ENCODE measurements at regions not wholly inside any gene's neighbourhood (a gene's known extent, or its start where the extent isn't known, plus 50 kb on each side); places are given as distances from the start of the nearest gene placed in this dataset.

DNA sequence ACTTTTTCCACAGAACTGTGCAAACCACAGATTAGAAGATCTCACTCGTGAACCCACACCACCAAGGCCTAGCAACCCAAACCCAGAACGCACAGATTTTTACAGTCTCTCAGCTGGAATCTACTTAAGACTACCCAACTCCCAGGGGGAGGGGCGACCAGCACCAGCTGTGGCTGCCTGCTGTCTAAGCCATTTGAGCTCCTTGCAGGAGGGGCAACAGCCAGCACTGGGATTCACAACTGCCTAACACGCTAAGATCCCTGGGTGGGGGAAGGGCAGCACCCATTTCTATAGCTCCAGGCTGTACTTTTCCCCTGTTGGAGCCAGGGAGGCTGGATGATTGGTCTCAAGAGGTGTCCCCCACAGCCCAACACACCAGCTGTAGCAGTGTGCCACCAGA lies 368.8 kb downstream of the SUCLA2 start:
- CTCF ChIA-PET = no interaction called here
- Mint-ChIP-seq H3K4me1 (ENCODE audit: low read depth) (no peaks in the 10 kb centered on the region), H3K4me3 (no peak overlapping the region), H3K27me3 (no peaks in the 10 kb centered on the region), H3K27ac (no peak overlapping the region), H3K9me3 (no peaks in the 10 kb centered on the region), H3K36me3 (no peaks in the 10 kb centered on the region)
- no peak for DNase-seq
- POLR2A ChIA-PET = no interaction called here
- intact Hi-C loops (cut with micrococcal nuclease) = no loop called here

DNA sequence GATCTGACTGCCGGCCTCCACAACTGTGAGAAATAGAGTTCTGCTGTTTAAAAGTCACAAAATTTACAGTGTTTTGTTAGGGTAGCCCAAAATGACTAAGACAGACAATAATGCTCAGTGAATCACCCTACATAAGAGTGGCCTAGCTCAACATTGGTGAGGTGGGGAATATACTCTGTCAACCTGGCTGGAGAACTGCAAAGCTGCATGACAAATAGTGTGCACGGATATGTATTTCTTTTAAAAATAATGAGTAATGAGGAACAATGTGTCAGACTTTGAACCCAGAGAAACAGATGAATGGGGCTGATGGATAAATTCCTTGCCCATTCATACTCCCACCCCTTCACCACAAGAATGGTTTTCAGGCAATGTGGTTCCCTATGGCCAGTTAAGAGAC lies 372.4 kb downstream of the SUCLA2 start:
- no peak for DNase-seq
- intact Hi-C loops (cut with micrococcal nuclease) = no loop called here
- H3K4me3 Mint-ChIP-seq = no peak overlapping the region
- no peak overlapping the region for H3K27ac Mint-ChIP-seq
- H3K4me1 Mint-ChIP-seq (ENCODE audit: low read depth) = no peaks in the 10 kb centered on the region
- ChIA-PET CTCF (no interaction called here), POLR2A (no interaction called here)
- H3K27me3 Mint-ChIP-seq = peaks cover 1% of the 10 kb centered on the region
- no peaks in the 10 kb centered on the region for H3K9me3 Mint-ChIP-seq
- H3K36me3 Mint-ChIP-seq = no peaks in the 10 kb centered on the region

DNA sequence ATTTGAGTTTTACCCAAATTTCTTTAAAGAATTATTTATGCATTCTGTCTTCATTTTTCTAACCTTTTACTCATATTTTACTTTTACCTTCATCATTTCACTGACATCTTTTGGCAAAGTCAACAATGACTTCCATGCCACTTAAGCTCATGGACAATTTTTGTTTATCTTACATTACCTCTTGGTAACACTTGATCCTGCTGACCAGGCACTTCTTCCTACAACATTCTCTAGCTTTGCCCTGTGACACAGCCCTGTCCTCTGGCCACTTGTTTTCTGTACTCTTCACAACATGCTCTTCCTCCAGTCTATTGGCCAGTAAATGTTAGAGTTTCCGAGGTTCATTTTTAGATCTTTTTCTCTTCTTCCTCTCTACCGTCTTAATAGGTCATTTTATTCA lies 377.2 kb downstream of the SUCLA2 start:
- DNase-seq = no peak
- H3K4me1 Mint-ChIP-seq (ENCODE audit: low read depth) = no peaks in the 10 kb centered on the region
- no peaks in the 10 kb centered on the region for H3K36me3 Mint-ChIP-seq
- no peaks in the 10 kb centered on the region for H3K9me3 Mint-ChIP-seq
- H3K27me3 Mint-ChIP-seq = peaks cover 1% of the 10 kb centered on the region
- no peak overlapping the region for H3K27ac Mint-ChIP-seq
- intact Hi-C loops (cut with micrococcal nuclease) = no loop called here
- no peak overlapping the region for H3K4me3 Mint-ChIP-seq
- CTCF ChIA-PET = no interaction called here
- POLR2A ChIA-PET = no interaction called here

DNA sequence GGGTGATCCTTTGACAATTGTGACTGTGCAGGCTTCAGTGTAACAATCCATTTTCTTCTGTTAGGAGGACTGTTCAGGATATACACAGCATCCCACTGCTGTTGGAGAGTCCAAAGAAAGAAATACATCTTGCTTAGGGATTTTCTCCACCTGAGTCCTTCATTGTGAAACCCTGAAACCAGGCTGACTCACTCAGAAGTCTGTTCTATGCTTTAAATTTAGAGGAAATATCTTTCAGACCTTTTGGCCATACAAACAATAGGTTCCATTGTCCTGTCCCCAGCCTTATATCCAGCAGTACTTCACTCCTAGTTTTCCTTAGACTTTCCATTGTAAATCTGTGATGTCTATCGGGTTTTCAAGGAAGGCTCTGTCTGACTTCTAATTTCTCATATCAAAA lies 379.1 kb downstream of the SUCLA2 start:
- Mint-ChIP-seq H3K9me3 (no peaks in the 10 kb centered on the region), H3K27ac (no peak overlapping the region), H3K4me1 (ENCODE audit: low read depth) (no peaks in the 10 kb centered on the region), H3K4me3 (no peak overlapping the region), H3K27me3 (peaks cover 1% of the 10 kb centered on the region), H3K36me3 (no peaks in the 10 kb centered on the region)
- POLR2A ChIA-PET = no interaction called here
- DNase-seq = no peak
- intact Hi-C loops (cut with micrococcal nuclease) = no loop called here
- CTCF ChIA-PET = no interaction called here

DNA sequence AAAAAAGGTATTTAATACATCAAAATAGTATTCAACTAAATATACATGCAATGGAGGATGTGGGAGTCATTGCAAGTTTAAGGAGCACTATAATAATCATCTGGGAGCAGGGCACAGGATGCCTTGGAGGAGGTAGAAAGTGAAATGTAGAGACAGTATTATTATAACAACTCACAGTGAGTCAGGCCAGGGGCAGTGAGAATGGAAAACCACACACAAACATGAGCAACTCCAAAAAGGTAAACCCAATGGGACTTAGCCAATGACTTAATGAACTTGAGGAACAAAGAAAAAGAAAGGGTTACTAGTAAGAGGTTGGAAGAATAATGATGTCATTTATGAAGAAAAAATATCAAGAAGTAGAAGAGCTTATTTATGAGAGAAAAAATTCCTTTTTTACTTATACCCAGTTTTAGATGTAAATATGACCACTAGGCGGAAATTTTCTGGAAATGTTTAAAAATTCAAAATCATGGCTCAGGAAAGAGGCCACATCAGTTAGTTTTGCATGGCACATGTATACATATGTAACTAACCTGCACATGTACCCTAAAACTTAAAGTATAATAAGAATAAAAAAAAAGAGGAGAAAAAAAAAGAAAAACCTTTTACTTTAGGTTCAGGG lies 389.3 kb downstream of the SUCLA2 start:
- no peaks in the 10 kb centered on the region for H3K27me3 Mint-ChIP-seq
- no peak overlapping the region for H3K4me3 Mint-ChIP-seq
- H3K27ac Mint-ChIP-seq = no peak overlapping the region
- CTCF ChIA-PET = no interaction called here
- peaks cover 4% of the 10 kb centered on the region for H3K9me3 Mint-ChIP-seq
- no peak for DNase-seq
- intact Hi-C loops (cut with micrococcal nuclease) = no loop called here
- POLR2A ChIA-PET = interaction anchor here (0.7 kb wide), 1 partner anchor 536 kb away, joined by 3 read pairs; no protein-coding TSS in a partner anchor
- H3K36me3 Mint-ChIP-seq = no peaks in the 10 kb centered on the region
- no peaks in the 10 kb centered on the region for H3K4me1 Mint-ChIP-seq (ENCODE audit: low read depth)

DNA sequence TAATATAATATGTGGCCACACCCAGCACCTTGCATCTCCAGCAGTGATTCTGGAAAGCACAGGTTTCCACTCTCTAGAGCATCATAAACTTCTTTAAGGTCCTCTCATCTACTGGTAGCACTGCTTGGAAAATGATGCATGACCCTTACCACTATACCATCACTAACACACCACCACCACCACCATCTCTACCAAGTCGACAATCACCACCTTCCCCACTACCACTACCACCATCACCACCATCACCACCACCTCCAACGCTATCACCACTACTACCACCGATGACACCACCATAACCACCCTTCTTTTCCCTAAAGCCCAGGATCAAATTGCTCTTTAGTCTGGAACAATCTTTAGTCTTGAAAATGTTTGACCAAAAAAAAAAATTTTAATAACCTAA lies 390.4 kb downstream of the SUCLA2 start:
- H3K4me3 Mint-ChIP-seq = no peak overlapping the region
- H3K9me3 Mint-ChIP-seq = peaks cover 4% of the 10 kb centered on the region
- H3K27ac Mint-ChIP-seq = no peak overlapping the region
- POLR2A ChIA-PET = interaction anchor here (0.7 kb wide), 1 partner anchor 535 kb away, joined by 3 read pairs; no protein-coding TSS in a partner anchor
- H3K27me3 Mint-ChIP-seq = no peaks in the 10 kb centered on the region
- DNase-seq = no peak
- CTCF ChIA-PET = no interaction called here
- no peaks in the 10 kb centered on the region for H3K4me1 Mint-ChIP-seq (ENCODE audit: low read depth)
- H3K36me3 Mint-ChIP-seq = no peaks in the 10 kb centered on the region
- intact Hi-C loops (cut with micrococcal nuclease) = no loop called here

DNA sequence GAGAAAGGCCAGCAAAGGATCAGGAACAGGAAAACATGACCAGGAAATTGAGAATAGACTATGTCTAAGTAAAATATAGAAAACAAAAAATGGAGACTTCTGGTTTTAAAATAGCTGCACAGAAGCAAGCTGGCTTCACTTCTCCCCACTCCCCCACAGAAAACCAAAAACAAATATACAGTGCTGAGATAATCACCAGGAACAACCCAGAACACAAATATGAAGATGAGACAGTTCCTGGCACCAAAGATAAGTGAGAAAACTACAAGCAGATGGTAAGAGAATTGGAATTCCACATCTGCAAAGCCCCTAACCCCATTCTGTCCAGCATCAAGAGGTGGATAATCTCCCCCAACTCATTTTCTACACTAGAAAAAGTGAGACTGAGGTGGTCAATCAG lies 397.7 kb downstream of the SUCLA2 start:
- Mint-ChIP-seq H3K4me3 (no peak overlapping the region), H3K27me3 (no peaks in the 10 kb centered on the region), H3K9me3 (peaks cover 13% of the 10 kb centered on the region), H3K27ac (no peak overlapping the region), H3K36me3 (no peaks in the 10 kb centered on the region), H3K4me1 (ENCODE audit: low read depth) (no peaks in the 10 kb centered on the region)
- no peak for DNase-seq
- intact Hi-C loops (cut with micrococcal nuclease) = no loop called here
- ChIA-PET CTCF (no interaction called here), POLR2A (no interaction called here)

DNA sequence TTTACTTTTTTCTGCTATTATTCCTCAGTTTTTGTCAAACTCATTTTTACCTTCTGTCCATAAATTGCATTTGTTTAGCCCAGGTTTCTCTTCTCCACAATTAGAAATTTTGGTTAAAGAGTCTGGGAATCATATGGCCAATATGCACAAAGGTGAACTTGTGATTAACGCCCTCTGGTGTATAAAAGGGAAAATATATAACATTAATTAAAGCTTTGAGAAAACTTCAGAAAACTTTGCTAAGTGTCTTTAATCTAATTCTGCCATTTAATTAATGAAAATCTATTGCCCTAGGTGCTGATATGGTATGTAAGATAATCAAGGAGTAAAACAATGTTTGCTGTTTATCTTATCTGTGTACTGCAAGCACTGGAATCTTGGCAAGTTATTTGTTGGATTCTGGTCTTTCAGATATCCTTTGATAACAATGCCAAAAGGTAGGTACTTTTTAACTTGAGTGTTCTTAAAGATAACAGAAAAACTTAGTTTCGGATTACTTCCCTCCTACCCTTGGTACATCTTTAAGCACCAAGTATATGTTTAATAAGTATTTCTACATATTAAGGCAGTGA lies 402.6 kb downstream of the SUCLA2 start:
- CTCF ChIA-PET = interaction anchor here (0.7 kb wide), 1 partner anchor 836 kb away, joined by 3 read pairs; no protein-coding TSS in a partner anchor
- no peaks in the 10 kb centered on the region for H3K36me3 Mint-ChIP-seq
- no peak overlapping the region for H3K27ac Mint-ChIP-seq
- peaks cover 16% of the 10 kb centered on the region for H3K9me3 Mint-ChIP-seq
- intact Hi-C loops (cut with micrococcal nuclease) = no loop called here
- H3K27me3 Mint-ChIP-seq = no peaks in the 10 kb centered on the region
- no peak for DNase-seq
- H3K4me1 Mint-ChIP-seq (ENCODE audit: low read depth) = no peaks in the 10 kb centered on the region
- POLR2A ChIA-PET = no interaction called here
- no peak overlapping the region for H3K4me3 Mint-ChIP-seq

DNA sequence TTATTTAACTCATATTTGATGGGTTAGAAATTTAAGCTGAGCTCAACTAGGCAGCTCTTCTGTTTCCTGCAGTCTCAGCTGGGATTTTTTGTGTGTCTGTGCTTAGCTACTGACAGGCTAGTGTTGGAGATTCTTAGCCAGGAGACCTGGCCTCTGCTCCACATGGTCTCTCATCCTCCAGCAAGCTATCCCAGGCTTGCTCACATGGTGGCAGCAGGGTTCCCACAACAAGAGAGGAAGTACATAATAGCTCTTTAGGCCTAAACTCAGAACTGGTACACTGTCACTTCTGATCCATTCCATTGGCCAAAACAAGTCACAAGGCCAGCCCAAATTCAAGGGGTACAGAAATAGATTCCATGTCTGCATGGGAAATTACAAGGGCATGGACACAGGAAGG lies 406.2 kb downstream of the SUCLA2 start:
- no peak overlapping the region for H3K4me3 Mint-ChIP-seq
- peaks cover 25% of the 10 kb centered on the region for H3K9me3 Mint-ChIP-seq
- DNase-seq = no peak
- POLR2A ChIA-PET = no interaction called here
- intact Hi-C loops (cut with micrococcal nuclease) = no loop called here
- no peak overlapping the region for H3K27ac Mint-ChIP-seq
- CTCF ChIA-PET = no interaction called here
- no peaks in the 10 kb centered on the region for H3K36me3 Mint-ChIP-seq
- H3K27me3 Mint-ChIP-seq = no peaks in the 10 kb centered on the region
- H3K4me1 Mint-ChIP-seq (ENCODE audit: low read depth) = no peaks in the 10 kb centered on the region

DNA sequence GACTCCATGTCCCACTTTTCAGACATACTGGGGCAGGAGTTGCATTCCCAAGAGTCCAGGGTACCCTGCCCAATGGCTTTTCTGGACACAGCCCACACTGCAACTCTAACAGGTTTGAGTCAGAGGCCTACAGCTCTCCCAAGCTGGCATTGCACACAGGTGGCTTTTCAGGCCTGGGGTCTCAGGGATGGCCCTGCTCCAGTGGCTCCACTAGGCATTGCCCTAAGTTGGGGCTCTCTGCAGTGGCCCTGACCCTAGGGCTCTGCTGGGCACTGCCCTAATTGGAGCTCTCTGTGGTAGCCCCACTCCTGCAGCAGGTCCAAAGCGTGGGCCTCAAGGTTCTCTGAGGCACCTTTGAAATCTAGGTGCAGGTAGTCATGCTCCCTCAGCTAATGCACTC lies 408.8 kb downstream of the SUCLA2 start:
- Mint-ChIP-seq H3K36me3 (no peaks in the 10 kb centered on the region), H3K9me3 (peaks cover 25% of the 10 kb centered on the region), H3K4me3 (no peak overlapping the region), H3K4me1 (ENCODE audit: low read depth) (no peaks in the 10 kb centered on the region), H3K27me3 (no peaks in the 10 kb centered on the region), H3K27ac (no peak overlapping the region)
- CTCF ChIA-PET = interaction anchor here (0.7 kb wide), 1 partner anchor 16 kb away, joined by 3 read pairs; no protein-coding TSS in a partner anchor
- intact Hi-C loops (cut with micrococcal nuclease) = no loop called here
- DNase-seq = no peak
- POLR2A ChIA-PET = no interaction called here

DNA sequence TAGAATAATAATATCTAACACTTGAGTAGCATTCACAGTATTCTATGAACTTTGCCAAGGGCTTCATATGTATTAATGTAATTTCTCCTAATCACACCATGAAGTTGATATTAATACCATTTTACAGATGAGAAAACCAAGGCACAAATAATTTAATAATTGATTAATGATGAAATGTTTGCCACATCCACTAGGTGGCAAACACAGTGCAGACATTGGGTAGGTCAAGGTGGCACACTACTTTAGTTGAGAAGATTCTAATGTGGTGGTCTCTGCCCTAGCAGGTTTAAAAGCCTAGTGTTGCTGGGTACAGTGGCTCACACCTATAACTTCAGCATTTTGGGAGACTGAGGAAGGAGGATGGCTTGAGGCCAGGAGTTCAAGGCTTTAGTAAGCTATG lies 412.4 kb downstream of the SUCLA2 start:
- Mint-ChIP-seq H3K27me3 (no peaks in the 10 kb centered on the region), H3K27ac (no peak overlapping the region), H3K36me3 (no peaks in the 10 kb centered on the region), H3K4me3 (no peak overlapping the region), H3K4me1 (ENCODE audit: low read depth) (no peaks in the 10 kb centered on the region), H3K9me3 (peaks cover 11% of the 10 kb centered on the region)
- intact Hi-C loops (cut with micrococcal nuclease) = no loop called here
- no peak for DNase-seq
- CTCF ChIA-PET = no interaction called here
- POLR2A ChIA-PET = no interaction called here

DNA sequence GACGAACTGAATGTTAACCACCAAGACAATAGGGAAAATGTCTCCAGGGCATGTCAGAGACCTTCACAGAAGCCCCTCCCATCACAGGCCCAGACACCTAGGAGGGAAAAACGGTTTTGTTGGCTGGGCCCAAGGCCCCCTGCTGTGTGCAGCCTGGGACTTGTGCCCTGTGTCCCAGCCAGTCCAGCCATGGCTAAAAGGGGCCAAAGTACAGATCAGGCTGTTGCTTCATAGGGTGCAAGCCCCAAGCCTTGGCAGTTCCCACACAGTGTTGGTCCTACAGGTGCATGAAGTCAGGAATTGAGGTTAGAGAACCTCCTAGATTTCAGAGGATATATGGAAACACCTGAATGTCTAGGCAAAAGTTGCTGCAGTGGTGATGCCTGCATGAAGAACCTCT lies 428.7 kb downstream of the SUCLA2 start:
- Mint-ChIP-seq H3K27ac (no peak overlapping the region), H3K4me3 (no peak overlapping the region), H3K27me3 (no peaks in the 10 kb centered on the region), H3K4me1 (ENCODE audit: low read depth) (no peaks in the 10 kb centered on the region), H3K36me3 (no peaks in the 10 kb centered on the region), H3K9me3 (peaks cover 54% of the 10 kb centered on the region)
- ChIA-PET CTCF (no interaction called here), POLR2A (no interaction called here)
- intact Hi-C loops (cut with micrococcal nuclease) = no loop called here
- no peak for DNase-seq

DNA sequence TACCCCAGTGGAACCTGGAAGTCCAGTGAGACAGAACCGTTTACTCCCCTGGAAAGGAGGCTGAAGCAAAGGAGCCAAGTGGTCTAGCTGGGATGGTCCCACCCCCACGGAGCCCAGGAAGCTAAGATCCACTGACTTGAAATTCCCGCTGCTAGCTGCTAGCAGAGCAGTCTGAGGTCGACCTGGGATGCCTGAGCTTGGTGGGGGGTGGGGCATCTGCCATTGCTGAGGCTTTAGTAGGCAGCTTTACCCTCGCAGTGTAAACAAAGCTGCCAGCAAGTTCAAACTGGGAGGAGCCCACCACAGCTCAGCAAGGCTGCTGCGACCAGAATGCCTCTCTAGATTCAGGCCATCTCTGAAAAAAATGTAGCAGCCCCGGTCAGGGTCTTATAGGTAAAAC lies 437.0 kb downstream of the SUCLA2 start:
- no peaks in the 10 kb centered on the region for H3K4me1 Mint-ChIP-seq (ENCODE audit: low read depth)
- H3K27me3 Mint-ChIP-seq = no peaks in the 10 kb centered on the region
- ChIA-PET POLR2A (no interaction called here), CTCF (no interaction called here)
- no peaks in the 10 kb centered on the region for H3K36me3 Mint-ChIP-seq
- H3K9me3 Mint-ChIP-seq = peaks cover 29% of the 10 kb centered on the region
- H3K27ac Mint-ChIP-seq = no peak overlapping the region
- intact Hi-C loops (cut with micrococcal nuclease) = no loop called here
- DNase-seq = no peak
- H3K4me3 Mint-ChIP-seq = no peak overlapping the region
